Stomach (tissue), 4 donors: ENCODE measurements at regions not wholly inside any gene's neighbourhood (a gene's known extent, or its start where the extent isn't known, plus 50 kb on each side); places are given as distances from the start of the nearest gene placed in this dataset.

Experiments used
- CTCF ChIP-seq, 7 experiments: fragments of 450-650 bp in 4 of 7; fragments of 200-600 bp in 3 of 7; sonication (generic) in 3 of 7; IDR thresholded peaks; one replicate each; pipeline ENCODE4 v1.5.1; 2016 to 2019; ENCODE audit warnings: antibody characterized with exemption in 7 of 7, control low read depth in 2 of 7, mild to moderate bottlenecking in 1 of 7
- POLR2A ChIP-seq, 4 donors: fragments of 450-650 bp; IDR thresholded peaks; one replicate each; pipeline ENCODE4 v1.6.1; 2016; ENCODE audit warnings: antibody characterized with exemption in 4 of 4, control low read depth in 2 of 4, mild to moderate bottlenecking in 1 of 4, moderate library complexity in 1 of 4

- TF ChIP-seq CTCF (IDR thresholded peaks at IDR 0.05) (no peak), POLR2A (IDR thresholded peaks at IDR 0.05) (no peak)
Observed at GRCh38 chr11:11774928-11775327, 66.8 kb upstream of the USP47 start.
